ENCODE measurements at regions not wholly inside any gene's neighbourhood (a gene's known extent, or its start where the extent isn't known, plus 50 kb on each side); places are given as distances from the start of the nearest gene placed in this dataset.

DNA sequence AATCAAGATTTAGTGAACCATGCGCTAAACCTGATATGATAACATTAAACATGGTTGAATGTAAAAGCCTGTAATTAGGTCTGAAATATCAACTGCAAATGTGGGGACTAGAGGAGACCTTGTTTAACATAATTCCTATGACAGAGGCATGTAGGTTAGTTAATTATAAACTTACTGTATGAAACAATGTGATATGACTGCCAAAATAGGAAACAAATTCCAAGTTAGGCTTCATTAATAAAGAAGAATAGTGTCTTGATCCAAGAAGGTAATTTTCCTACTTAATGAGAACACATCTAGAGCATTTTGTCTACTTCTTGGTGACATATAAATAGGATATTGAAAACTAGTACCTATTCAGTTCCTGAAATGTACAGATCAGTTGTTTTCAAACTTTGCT, 136.2 kb upstream of the TARS1 start:
- WGBS (ENCODE audit: low lambda C conversion rate): 85% methylated on average over 1 of the region's 1 CpG
- no peaks in the 10 kb centered on the region for H3K36me3 ChIP-seq (replicated peaks in 1 of 2; ENCODE audit: control insufficient read depth in 1 of 2, insufficient read depth in 2 of 2, low read length in 1 of 2)
- H3K9me3 ChIP-seq: no peaks in the 10 kb centered on the region
- no peaks in the 10 kb centered on the region for H3K9me2 ChIP-seq
- ChIA-PET CTCF (no interaction called here), POLR2A (no interaction called here)
- no peaks in the 10 kb centered on the region for H4K20me1 ChIP-seq (ENCODE audit: insufficient read depth)
- no peak overlapping the region for H3K4me3 ChIP-seq (ENCODE audit: low read depth in 2 of 2, low read length in 1 of 2)
- TF ChIP-seq RAD21 (IDR thresholded peaks at IDR 0.05; ENCODE audit: low read length) (no peak), REST (IDR thresholded peaks at IDR 0.05; ENCODE audit: low read depth, low read length) (no peak), CHD2 (IDR thresholded peaks at IDR 0.05; ENCODE audit: low read length, partially characterized antibody) (no peak), TEAD4 (IDR thresholded peaks at IDR 0.05; ENCODE audit: borderline replicate concordance, insufficient read depth) (no peak), EP300 (IDR thresholded peaks at IDR 0.05; ENCODE audit: borderline replicate concordance in 1 of 2, low read depth in 1 of 2, low read length in 1 of 2) (no peak), MEF2A (IDR thresholded peaks at IDR 0.05; ENCODE audit: borderline replicate concordance, low read depth) (no peak), NRF1 (IDR thresholded peaks at IDR 0.05; ENCODE audit: low read depth, low read length) (no peak), FOSL2 (IDR thresholded peaks at IDR 0.05; ENCODE audit: borderline replicate concordance, low read depth) (no peak), GABPA (IDR thresholded peaks at IDR 0.05; ENCODE audit: low read depth) (no peak), RXRA (IDR thresholded peaks at IDR 0.05; ENCODE audit: borderline replicate concordance, low read depth) (no peak), GATA2 (CRISPR knock-in tag; IDR thresholded peaks at IDR 0.05) (no peak), SMC3 (IDR thresholded peaks at IDR 0.05; ENCODE audit: low read depth, low read length) (no peak), EZH2phosphoT487 (IDR thresholded peaks at IDR 0.05; ENCODE audit: borderline replicate concordance, low read depth) (no peak), FOXM1 (IDR thresholded peaks at IDR 0.05; ENCODE audit: low read depth) (no peak), JUND (IDR thresholded peaks at IDR 0.05) (no peak), ZBTB33 (IDR thresholded peaks at IDR 0.05; ENCODE audit: borderline replicate concordance, low read depth) (no peak), TCF12 (IDR thresholded peaks at IDR 0.05) (no peak)
- TF ChIP-seq, protein P1, sequence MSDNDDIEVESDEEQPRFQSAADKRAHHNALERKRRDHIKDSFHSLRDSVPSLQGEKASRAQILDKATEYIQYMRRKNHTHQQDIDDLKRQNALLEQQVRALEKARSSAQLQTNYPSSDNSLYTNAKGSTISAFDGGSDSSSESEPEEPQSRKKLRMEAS (IDR thresholded peaks at IDR 0.05; ENCODE audit: low read depth): no peak
- TF ChIP-seq, protein P2, sequence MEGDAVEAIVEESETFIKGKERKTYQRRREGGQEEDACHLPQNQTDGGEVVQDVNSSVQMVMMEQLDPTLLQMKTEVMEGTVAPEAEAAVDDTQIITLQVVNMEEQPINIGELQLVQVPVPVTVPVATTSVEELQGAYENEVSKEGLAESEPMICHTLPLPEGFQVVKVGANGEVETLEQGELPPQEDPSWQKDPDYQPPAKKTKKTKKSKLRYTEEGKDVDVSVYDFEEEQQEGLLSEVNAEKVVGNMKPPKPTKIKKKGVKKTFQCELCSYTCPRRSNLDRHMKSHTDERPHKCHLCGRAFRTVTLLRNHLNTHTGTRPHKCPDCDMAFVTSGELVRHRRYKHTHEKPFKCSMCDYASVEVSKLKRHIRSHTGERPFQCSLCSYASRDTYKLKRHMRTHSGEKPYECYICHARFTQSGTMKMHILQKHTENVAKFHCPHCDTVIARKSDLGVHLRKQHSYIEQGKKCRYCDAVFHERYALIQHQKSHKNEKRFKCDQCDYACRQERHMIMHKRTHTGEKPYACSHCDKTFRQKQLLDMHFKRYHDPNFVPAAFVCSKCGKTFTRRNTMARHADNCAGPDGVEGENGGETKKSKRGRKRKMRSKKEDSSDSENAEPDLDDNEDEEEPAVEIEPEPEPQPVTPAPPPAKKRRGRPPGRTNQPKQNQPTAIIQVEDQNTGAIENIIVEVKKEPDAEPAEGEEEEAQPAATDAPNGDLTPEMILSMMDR (IDR thresholded peaks at IDR 0.05): no peak
- H3F3A ChIP-seq (replicated peaks; ENCODE audit: insufficient read depth): peaks cover 42% of the 10 kb centered on the region
- H3K9ac ChIP-seq: no peak overlapping the region
- H3K4me1 ChIP-seq (ENCODE audit: control insufficient read depth in 1 of 2, insufficient read depth in 2 of 2, low read depth in 1 of 2, low read length in 1 of 2): peaks cover 0 to 28% of the 10 kb centered on the region in 2 experiments; a peak in 3 of 4 replicates
- H3K79me2 ChIP-seq (ENCODE audit: insufficient read depth): no peaks in the 10 kb centered on the region
- H3K27ac ChIP-seq (ENCODE audit: low read depth in 2 of 2, low read length in 1 of 2): no peak overlapping the region
- DNase-seq: no peak
- no peaks in the 10 kb centered on the region for H3K27me3 ChIP-seq (ENCODE audit: insufficient read depth)
- H2AFZ ChIP-seq (ENCODE audit: low read depth): no peak overlapping the region
- H3K4me2 ChIP-seq: no peak overlapping the region
